H1 (cell line): ENCODE measurements at regions not wholly inside any gene's neighbourhood (a gene's known extent, or its start where the extent isn't known, plus 50 kb on each side); places are given as distances from the start of the nearest gene placed in this dataset.

Experiments
- CTCF ChIA-PET: fragments of 300-600 bp; sonication (Branson Sonifier 250); formaldehyde crosslinking; loops from one replicate; lab custom pipeline; 2021; ENCODE audit not compliant: partially characterized antibody; lab: Charles Lee
- POLR2A ChIA-PET: fragments of 300-600 bp; sonication (Branson Sonifier 250); formaldehyde crosslinking; loops from one replicate; lab custom pipeline; 2021; ENCODE audit warnings: inconsistent platforms; ENCODE audit not compliant: partially characterized antibody; lab: Charles Lee
- DNase-seq, 2 experiments: peaks; one replicate each; pipeline versions ENCODE4 v3.0.0 to v3.0.0-alpha.2; 2010 to 2022; ENCODE audit warnings: low spot score in 2 of 2, low read depth in 1 of 2, mixed read lengths in 1 of 2
- FAIRE-seq: peaks from 2 replicates; lab custom pipeline; 2011; peaks lifted over from hg19 to GRCh38; lab: Jason Lieb, UNC
- H2AFZ ChIP-seq: 2 replicates; pipeline ENCODE4 v1.8.1; 2012; ENCODE audit warnings: low read length, inconsistent platforms
- H2AK5ac ChIP-seq: 2 replicates; pipeline ENCODE4 v1.6.1; 2013; ENCODE audit warnings: low read depth, low read length
- H2BK120ac ChIP-seq: replicated peaks from 2 replicates; pipeline ENCODE3; 2013; ENCODE audit warnings: low read depth, low read length, inconsistent platforms
- H2BK12ac ChIP-seq: 2 replicates; pipeline ENCODE4 v1.6.1; 2013; ENCODE audit warnings: low read depth, low read length
- H2BK15ac ChIP-seq: 2 replicates; pipeline ENCODE4 v1.6.1; 2013; ENCODE audit warnings: low read length
- H2BK20ac ChIP-seq: 2 replicates; pipeline ENCODE4 v1.6.1; 2013; ENCODE audit warnings: low read length
- H2BK5ac ChIP-seq: 2 replicates; pipeline ENCODE4 v1.6.1; 2013; ENCODE audit warnings: low read depth, low read length
- H3K14ac ChIP-seq: 2 replicates; pipeline ENCODE4 v1.6.1; 2013; ENCODE audit warnings: inconsistent platforms; ENCODE audit not compliant: insufficient read length
- H3K18ac ChIP-seq: 2 replicates; pipeline ENCODE4 v1.6.1; 2013; ENCODE audit warnings: low read length; ENCODE audit errors: extremely low read depth
- H3K23ac ChIP-seq: 2 replicates; pipeline ENCODE4 v1.6.1; 2013; ENCODE audit warnings: inconsistent platforms; ENCODE audit not compliant: insufficient read length
- H3K23me2 ChIP-seq: 2 replicates; pipeline ENCODE4 v1.6.1; 2013; ENCODE audit warnings: low read depth, low read length
- H3K27ac ChIP-seq: 2 replicates; pipeline ENCODE4 v1.6.1; 2011; ENCODE audit warnings: low read depth, low read length, inconsistent platforms
- H3K27me3 ChIP-seq, 4 experiments: replicated peaks in 1 of 4; 1 replicate in 1 of 4; 2 replicates in 3 of 4; pipeline versions ENCODE4 v1.6.1 to v1.8.1; 2011 to 2013; ENCODE audit warnings: low read length in 3 of 4, mild to moderate bottlenecking in 3 of 4, inconsistent platforms in 2 of 4, mixed read lengths in 2 of 4, moderate library complexity in 1 of 4; ENCODE audit not compliant: control insufficient read depth in 3 of 4, insufficient read depth in 3 of 4; ENCODE audit errors: extremely low read depth in 1 of 4
- H3K36me3 ChIP-seq, 4 experiments: 2 replicates each; pipeline versions ENCODE4 v1.6.1 to v1.8.1; 2011 to 2013; ENCODE audit warnings: mild to moderate bottlenecking in 4 of 4, low read length in 3 of 4, moderate library complexity in 2 of 4, control low read depth in 1 of 4, inconsistent platforms in 1 of 4; ENCODE audit not compliant: insufficient read depth in 4 of 4, control insufficient read depth in 2 of 4
- H3K4ac ChIP-seq: replicated peaks from 2 replicates; pipeline ENCODE3; 2013; ENCODE audit warnings: low read length, low read depth, mixed read lengths, inconsistent platforms; ENCODE audit not compliant: insufficient read length
- H3K4me1 ChIP-seq, 4 experiments: replicated peaks in 1 of 4; 1 replicate in 1 of 4; 2 replicates in 3 of 4; pipeline versions ENCODE4 v1.6.1 to v1.8.1; 2011 to 2013; ENCODE audit warnings: low read length in 3 of 4, inconsistent platforms in 2 of 4, mixed read lengths in 1 of 4; ENCODE audit not compliant: insufficient read depth in 4 of 4, control insufficient read depth in 3 of 4
- H3K4me2 ChIP-seq, 2 experiments: 2 replicates each; pipeline versions ENCODE4 v1.6.1 to v1.8.1; 2011 to 2013; ENCODE audit warnings: low read depth in 2 of 2, low read length in 2 of 2, control low read depth in 1 of 2, inconsistent platforms in 1 of 2, mild to moderate bottlenecking in 1 of 2; ENCODE audit not compliant: insufficient read depth in 1 of 2
- H3K4me3 ChIP-seq, 4 experiments: fragments of 200-600, 300-600 bp in 1 of 4; sonication (generic), shearing (Covaris generic), sonication (Bioruptor Twin) in 1 of 4; 2 replicates each; pipeline versions ENCODE4 v1.5.1 to v1.8.1; 2011 to 2016; ENCODE audit warnings: low read length in 4 of 4, low read depth in 3 of 4, control low read depth in 2 of 4, inconsistent platforms in 2 of 4, mild to moderate bottlenecking in 2 of 4, mixed read lengths in 1 of 4, moderate library complexity in 1 of 4; ENCODE audit not compliant: insufficient read depth in 2 of 4; ENCODE audit errors: extremely low read depth in 1 of 4
- H3K56ac ChIP-seq: replicated peaks from 2 replicates; pipeline ENCODE3; 2013; ENCODE audit warnings: low read depth, mild to moderate bottlenecking, mixed read lengths, low read length, inconsistent platforms; ENCODE audit not compliant: insufficient read length
- H3K79me1 ChIP-seq: 2 replicates; pipeline ENCODE4 v1.6.1; 2013; ENCODE audit warnings: low read depth, low read length, control low read depth
- H3K79me2 ChIP-seq, 2 experiments: 2 replicates each; pipeline versions ENCODE4 v1.6.1 to v1.8.1; 2012 to 2013; ENCODE audit warnings: low read length in 2 of 2, mild to moderate bottlenecking in 2 of 2, inconsistent platforms in 1 of 2; ENCODE audit not compliant: insufficient read depth in 2 of 2, control insufficient read depth in 1 of 2
- H3K9ac ChIP-seq, 4 experiments: replicated peaks in 1 of 4; 1 replicate in 1 of 4; 2 replicates in 3 of 4; pipeline versions ENCODE4 v1.6.1 to v1.8.1; 2011 to 2013; ENCODE audit warnings: low read depth in 3 of 4, low read length in 3 of 4, control low read depth in 2 of 4, mild to moderate bottlenecking in 2 of 4, moderate library complexity in 2 of 4, inconsistent platforms in 1 of 4; ENCODE audit errors: extremely low read depth in 1 of 4
- H3K9me3 ChIP-seq, 2 experiments: 2 replicates each; pipeline versions ENCODE4 v1.6.1 to v1.8.1; 2012 to 2013; ENCODE audit warnings: mild to moderate bottlenecking in 2 of 2, moderate library complexity in 2 of 2, control low read depth in 1 of 2, inconsistent platforms in 1 of 2, low read depth in 1 of 2, low read length in 1 of 2, mixed read lengths in 1 of 2; ENCODE audit not compliant: insufficient read depth in 2 of 2
- H4K20me1 ChIP-seq, 2 experiments: replicated peaks in 1 of 2; 2 replicates each; pipeline versions ENCODE3 to v1.8.1; 2011 to 2013; ENCODE audit warnings: inconsistent platforms in 2 of 2, low read length in 2 of 2, mild to moderate bottlenecking in 1 of 2; ENCODE audit not compliant: insufficient read depth in 2 of 2, control insufficient read depth in 1 of 2
- H4K5ac ChIP-seq: 2 replicates; pipeline ENCODE4 v1.6.1; 2013; ENCODE audit warnings: low read length, low read depth, mixed read lengths, inconsistent platforms; ENCODE audit not compliant: insufficient read length
- H4K8ac ChIP-seq: 2 replicates; pipeline ENCODE4 v1.8.0; 2013; ENCODE audit warnings: mild to moderate bottlenecking, moderate library complexity, low read length, inconsistent platforms; ENCODE audit not compliant: insufficient read depth; ENCODE audit errors: extremely low read depth
- H4K91ac ChIP-seq: replicated peaks from 2 replicates; pipeline ENCODE3; 2013; ENCODE audit warnings: low read length, mixed read lengths, inconsistent platforms; ENCODE audit not compliant: insufficient read length
- BCL11A ChIP-seq, 2 experiments: IDR thresholded peaks; one replicate each; pipeline ENCODE4 v1.6.1; 2011; ENCODE audit warnings: low read depth in 2 of 2, low read length in 2 of 2, mild to moderate bottlenecking in 2 of 2
- BRCA1 ChIP-seq: IDR thresholded peaks from 2 replicates; pipeline ENCODE4 v1.6.1; 2012; ENCODE audit warnings: low read depth, low read length, improper control_type of control experiment
- CEBPB ChIP-seq: IDR thresholded peaks from 2 replicates; pipeline ENCODE4 v1.6.1; 2012; ENCODE audit warnings: low read depth, low read length
- PHF8 ChIP-seq: fragments of 200-600 bp; sonication (generic); conservative IDR thresholded peaks from 2 replicates; pipeline ENCODE4 v1.7.1; 2012; ENCODE audit warnings: low read depth, mild to moderate bottlenecking, inconsistent platforms, low read length, moderate library complexity
- RNF2 ChIP-seq: fragments of 200-900, 300-1000 bp; sonication (generic); IDR thresholded peaks from 2 replicates; pipeline ENCODE4 v1.7.1; 2016; ENCODE audit warnings: borderline replicate concordance, low read depth, mild to moderate bottlenecking, antibody characterized with exemption, low read length; ENCODE audit not compliant: poor library complexity, severe bottlenecking; ENCODE audit errors: missing control alignments
- RXRA ChIP-seq: IDR thresholded peaks from 2 replicates; pipeline ENCODE4 v1.6.1; 2011; ENCODE audit warnings: low read depth, mild to moderate bottlenecking, low read length, moderate library complexity; ENCODE audit not compliant: insufficient read depth
- SIN3A ChIP-seq, 2 experiments: IDR thresholded peaks in 1 of 2; conservative IDR thresholded peaks in 1 of 2; 2 replicates each; pipeline ENCODE4 v1.6.1; 2011 to 2012; ENCODE audit warnings: low read length in 2 of 2, improper control_type of control experiment in 1 of 2, low read depth in 1 of 2, mild to moderate bottlenecking in 1 of 2
- SIX5 ChIP-seq: IDR thresholded peaks from 2 replicates; pipeline ENCODE4 v1.6.1; 2011; ENCODE audit warnings: mild to moderate bottlenecking, low read depth, low read length
- SP2 ChIP-seq: IDR thresholded peaks from 2 replicates; pipeline ENCODE4 v1.6.1; 2012; ENCODE audit warnings: mild to moderate bottlenecking, low read length, inconsistent platforms
- SUZ12 ChIP-seq: fragments of 200-600 bp; sonication (generic); IDR thresholded peaks from 2 replicates; pipeline ENCODE4 v1.6.1; 2012; ENCODE audit warnings: mild to moderate bottlenecking, inconsistent platforms, low read length, moderate library complexity, mixed read lengths
- TBP ChIP-seq: IDR thresholded peaks from 2 replicates; pipeline ENCODE4 v1.6.1; 2011; ENCODE audit warnings: low read depth, low read length, improper control_type of control experiment
- WGBS, 2 experiments: shearing (Covaris generic) in 1 of 2; methylation state at CpG; one replicate each; pipeline versions ENCODE4 v1.1.6 to v1.1.7; 2013 to 2015; ENCODE audit warnings: low lambda C conversion rate in 2 of 2, mixed read lengths in 2 of 2, inconsistent platforms in 1 of 2, low coverage in 1 of 2, missing lambda C conversion rate in 1 of 2; ENCODE audit not compliant: insufficient replicate concordance in 2 of 2, insufficient coverage in 1 of 2, insufficient read length in 1 of 2; ENCODE audit errors: extremely low coverage in 1 of 2, missing lambda C conversion rate in 1 of 2; 5-methylcytosine and 5-hydroxymethylcytosine counted together
- TF ChIP-seq, protein P1 (sequence below): IDR thresholded peaks from 2 replicates; pipeline ENCODE4 v1.6.1; 2012; ENCODE audit warnings: inconsistent platforms

DNA sequence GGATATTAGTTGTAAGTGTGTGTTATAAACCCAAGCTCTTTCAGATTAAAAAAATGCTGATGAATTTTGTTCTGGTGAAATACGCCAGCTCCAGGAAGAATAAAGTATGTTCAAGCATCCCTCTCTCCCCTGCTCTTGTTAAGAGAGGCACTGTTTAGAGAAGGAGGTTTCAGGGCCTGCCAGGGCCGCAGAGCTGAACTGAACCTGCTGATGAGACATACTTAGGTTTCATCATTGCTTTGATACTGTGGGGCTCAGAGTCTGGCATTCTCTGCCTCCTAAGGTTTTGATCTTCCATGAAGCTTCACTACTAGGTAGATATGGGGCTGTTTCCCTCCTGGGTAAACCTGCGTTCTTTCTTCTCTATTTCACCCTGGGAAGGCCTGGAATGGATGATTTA, 175.3 kb upstream of the FAM20A start:
- no peaks in the 10 kb centered on the region for H3K23me2 ChIP-seq
- no peak overlapping the region for H2AFZ ChIP-seq
- WGBS, 2 experiments: 95% methylated on average over 3 of the region's 3 CpGs; no CpG with 5 or more reads in 1 of the 2 experiments
- no peak overlapping the region for H2BK15ac ChIP-seq
- TF ChIP-seq SIX5 (no peak), RNF2 (no peak), RXRA (no peak), SP2 (no peak), CEBPB (no peak), BRCA1 (no peak), SIN3A (conservative IDR thresholded peaks at IDR 0.05 in 1 of 2, IDR thresholded peaks at IDR 0.05 in 1 of 2; ENCODE audit: low read depth in 1 of 2, low read length in 2 of 2) (no peak), PHF8 (no peak), BCL11A (IDR thresholded peaks at IDR 0.05; ENCODE audit: low read depth in 2 of 2, low read length in 2 of 2) (no peak), TBP (no peak), SUZ12 (no peak)
- TF ChIP-seq, protein P1, sequence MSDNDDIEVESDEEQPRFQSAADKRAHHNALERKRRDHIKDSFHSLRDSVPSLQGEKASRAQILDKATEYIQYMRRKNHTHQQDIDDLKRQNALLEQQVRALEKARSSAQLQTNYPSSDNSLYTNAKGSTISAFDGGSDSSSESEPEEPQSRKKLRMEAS: no peak
- no peak overlapping the region for H3K18ac ChIP-seq
- no peak overlapping the region for H3K9ac ChIP-seq
- H3K4ac ChIP-seq: no peak overlapping the region
- no peak overlapping the region for H4K91ac ChIP-seq
- H3K36me3 ChIP-seq: no peaks in the 10 kb centered on the region
- H3K56ac ChIP-seq: no peak overlapping the region
- H2BK20ac ChIP-seq: no peak overlapping the region
- H3K4me1 ChIP-seq: no peaks in the 10 kb centered on the region
- H3K14ac ChIP-seq: no peak overlapping the region
- POLR2A ChIA-PET: no interaction called here
- FAIRE-seq (no peak), DNase-seq (no peak)
- peaks cover 0 to 6% of the 10 kb centered on the region in 2 experiments; a peak in 3 of 4 replicates for H3K9me3 ChIP-seq
- no peak overlapping the region for H3K4me2 ChIP-seq
- no peak overlapping the region for H2AK5ac ChIP-seq
- H3K27me3 ChIP-seq: no peaks in the 10 kb centered on the region
- CTCF ChIA-PET: interaction anchor here (0.5 to 5.5 kb wide), 33 partner anchors 9 to 478 kb away, joined by 3 to 37 read pairs (median 5); no protein-coding TSS in a partner anchor
- no peak overlapping the region for H2BK120ac ChIP-seq
- H3K79me2 ChIP-seq: no peaks in the 10 kb centered on the region
- H4K20me1 ChIP-seq: no peaks in the 10 kb centered on the region
- no peaks in the 10 kb centered on the region for H3K79me1 ChIP-seq
- no peak overlapping the region for H2BK5ac ChIP-seq
- no peak overlapping the region for H4K8ac ChIP-seq
- H3K27ac ChIP-seq: no peak overlapping the region
- H3K4me3 ChIP-seq: no peak overlapping the region
- no peak overlapping the region for H2BK12ac ChIP-seq
- no peak overlapping the region for H4K5ac ChIP-seq
- no peak overlapping the region for H3K23ac ChIP-seq
